GM12878 (cell line): ENCODE measurements at regions not wholly inside any gene's neighbourhood (a gene's known extent, or its start where the extent isn't known, plus 50 kb on each side); places are given as distances from the start of the nearest gene placed in this dataset.

Experiments used
- ATAC-seq: fragments of 200-7000 bp; cut with Tn5 transposase; 3 replicates; pipeline ENCODE4 v1.9.1; 2020; ENCODE audit warnings: mild to moderate bottlenecking, moderate library complexity
- BruUV-seq: library from RNA; stranded (reverse); fragments of 400-500 nt; replicated peaks from 2 replicates; lab custom pipeline; 2021; lab: Mats Ljungman, UMichigan
- CTCF ChIA-PET: fragments of 300-600 bp; sonication (Branson Sonifier 250); formaldehyde crosslinking; extraction: SDS; loops from one replicate; lab custom pipeline; 2021; ENCODE audit warnings: inconsistent platforms; lab: Yijun Ruan, JAX
- POLR2A ChIA-PET: fragments of 350-600 bp; formaldehyde crosslinking; extraction: SDS; loops from one replicate; lab custom pipeline; 2021; ENCODE audit warnings: inconsistent platforms; lab: Charles Lee
- RAD21 ChIA-PET: fragments of 300-600 bp; sonication (Branson Sonifier 250); formaldehyde crosslinking; loops from one replicate; lab custom pipeline; 2023; ENCODE audit warnings: antibody characterized with exemption; ENCODE audit not compliant: unreplicated experiment; lab: Charles Lee
- SMC1A ChIA-PET: fragments of 300-600 bp; sonication (Branson Sonifier 250); formaldehyde crosslinking; loops from one replicate; lab custom pipeline; 2023; ENCODE audit not compliant: unreplicated experiment, uncharacterized antibody; lab: Charles Lee
- DNase-seq: peaks from one replicate; pipeline ENCODE4 v3.0.0-alpha.2; 2011; ENCODE audit warnings: low read depth, low spot score
- FAIRE-seq: peaks from 3 replicates; lab custom pipeline; 2011; peaks lifted over from hg19 to GRCh38; lab: Jason Lieb, UNC
- H2AFZ ChIP-seq: 2 replicates; pipeline ENCODE4 v1.6.0; 2011; ENCODE audit warnings: low read depth, low read length, control low read depth; ENCODE audit not compliant: control insufficient read depth
- H3K27ac ChIP-seq: 2 replicates; pipeline ENCODE4 v1.5.1; 2011; ENCODE audit warnings: control low read depth; ENCODE audit not compliant: control insufficient read depth, insufficient read depth
- H3K27me3 ChIP-seq, 2 experiments: replicated peaks in 1 of 2; 2 replicates each; pipeline versions ENCODE4 v1.6.0 to v1.6.1; 2011; ENCODE audit warnings: low read length in 1 of 2; ENCODE audit not compliant: control insufficient read depth in 2 of 2, insufficient read depth in 2 of 2
- H3K36me3 ChIP-seq, 2 experiments: 2 replicates each; pipeline ENCODE4 v1.5.1; 2011; ENCODE audit warnings: low read length in 1 of 2; ENCODE audit not compliant: control insufficient read depth in 2 of 2, insufficient read depth in 2 of 2
- H3K4me1 ChIP-seq: 2 replicates; pipeline ENCODE4 v1.6.1; 2011; ENCODE audit warnings: mild to moderate bottlenecking, low read length, moderate library complexity, mixed read lengths; ENCODE audit not compliant: control insufficient read depth, insufficient read depth
- H3K4me2 ChIP-seq: 2 replicates; pipeline ENCODE4 v1.6.0; 2011; ENCODE audit warnings: control low read depth; ENCODE audit not compliant: control insufficient read depth, insufficient read depth
- H3K4me3 ChIP-seq: fragments of 200-600 bp; sonication (generic); 2 replicates; pipeline ENCODE4 v1.5.1; 2016
- H3K79me2 ChIP-seq: 2 replicates; pipeline ENCODE4 v1.6.0; 2011; ENCODE audit warnings: low read length; ENCODE audit not compliant: control insufficient read depth, insufficient read depth
- H3K9ac ChIP-seq: 2 replicates; pipeline ENCODE4 v1.8.0; 2011; ENCODE audit warnings: low read length, control low read depth, mixed read lengths; ENCODE audit not compliant: control insufficient read depth, insufficient read depth
- H3K9me3 ChIP-seq: replicated peaks from 3 replicates; pipeline ENCODE4 v1.5.1; 2011; ENCODE audit warnings: mild to moderate bottlenecking, low read length; ENCODE audit not compliant: control insufficient read depth, insufficient read depth
- H4K20me1 ChIP-seq: 2 replicates; pipeline ENCODE4 v1.6.0; 2011; ENCODE audit not compliant: control insufficient read depth, insufficient read depth
- CBX3 ChIP-seq: fragments of 200-600 bp; sonication (generic); IDR thresholded peaks from 2 replicates; pipeline ENCODE4 v1.6.1; 2016; ENCODE audit warnings: low read depth, borderline replicate concordance
- CHD1 ChIP-seq: IDR thresholded peaks from 2 replicates; pipeline ENCODE4 v1.6.1; 2012; ENCODE audit warnings: low read depth, low read length, improper control_type of control experiment
- HCFC1 ChIP-seq: fragments of 150-350 bp; IDR thresholded peaks from 2 replicates; pipeline ENCODE4 v1.6.1; 2014; ENCODE audit warnings: low read length
- HDGF ChIP-seq: fragments of 450-650 bp; IDR thresholded peaks from 2 replicates; pipeline ENCODE4 v1.6.1; 2016; ENCODE audit warnings: antibody characterized with exemption
- NFYB ChIP-seq: IDR thresholded peaks from 2 replicates; pipeline ENCODE4 v1.6.1; 2011; ENCODE audit warnings: low read depth, mild to moderate bottlenecking, low read length, improper control_type of control experiment, moderate library complexity; ENCODE audit not compliant: insufficient read depth
- SREBF1 ChIP-seq: IDR thresholded peaks from 2 replicates; pipeline ENCODE4 v1.6.1; 2012; ENCODE audit warnings: mild to moderate bottlenecking, low read length
- SUZ12 ChIP-seq: fragments of 200-600 bp; sonication (generic); IDR thresholded peaks from one replicate; pipeline ENCODE4 v1.6.1; 2018; ENCODE audit warnings: antibody characterized with exemption, mild to moderate bottlenecking; ENCODE audit not compliant: unreplicated experiment
- WGBS: methylation state at CpG from one replicate; pipeline ENCODE4 v1.1.6; 2016; ENCODE audit warnings: low lambda C conversion rate; ENCODE audit not compliant: insufficient replicate concordance, insufficient coverage; ENCODE audit errors: missing lambda C conversion rate; 5-methylcytosine and 5-hydroxymethylcytosine counted together
- in situ Hi-C: fragments of 300-500 bp; cut with MboI; formaldehyde crosslinking; loops from 9 replicates; pipeline ENCODE4 v1.14.3; 2018; ENCODE audit warnings: mixed read lengths
- intact Hi-C: fragments of 100-400 bp; cut with micrococcal nuclease; formaldehyde crosslinking; loops from one replicate; pipeline ENCODE4 v1.14.2; 2022; ENCODE audit not compliant: unreplicated experiment
- TF ChIP-seq, protein P1 (sequence below): IDR thresholded peaks from 2 replicates; pipeline ENCODE4 v1.6.1; 2011; ENCODE audit warnings: low read depth, mild to moderate bottlenecking, low read length, moderate library complexity, borderline replicate concordance; ENCODE audit errors: extremely low read depth

DNA sequence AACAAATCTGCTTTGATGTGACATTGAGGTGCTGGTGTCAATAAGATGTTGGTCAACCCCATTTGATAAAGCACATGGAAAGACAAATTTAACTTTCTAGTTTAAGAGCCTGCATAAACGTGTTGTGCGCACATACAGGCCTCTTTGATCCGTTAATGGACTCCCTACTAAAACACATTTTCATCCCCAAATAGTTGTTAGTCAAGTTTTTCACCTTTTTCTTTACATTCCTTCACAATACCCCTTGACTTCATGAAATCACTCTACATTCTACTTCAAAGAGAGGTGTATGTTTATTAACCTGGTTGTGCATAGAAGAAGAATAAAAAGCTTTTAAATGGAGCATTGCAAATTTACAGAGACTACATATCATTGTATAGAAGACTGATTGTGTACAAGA, 180.3 kb downstream of the HDGFL1 start (continued):
- TF ChIP-seq, protein P1, sequence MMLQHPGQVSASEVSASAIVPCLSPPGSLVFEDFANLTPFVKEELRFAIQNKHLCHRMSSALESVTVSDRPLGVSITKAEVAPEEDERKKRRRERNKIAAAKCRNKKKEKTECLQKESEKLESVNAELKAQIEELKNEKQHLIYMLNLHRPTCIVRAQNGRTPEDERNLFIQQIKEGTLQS: no peak

DNA sequence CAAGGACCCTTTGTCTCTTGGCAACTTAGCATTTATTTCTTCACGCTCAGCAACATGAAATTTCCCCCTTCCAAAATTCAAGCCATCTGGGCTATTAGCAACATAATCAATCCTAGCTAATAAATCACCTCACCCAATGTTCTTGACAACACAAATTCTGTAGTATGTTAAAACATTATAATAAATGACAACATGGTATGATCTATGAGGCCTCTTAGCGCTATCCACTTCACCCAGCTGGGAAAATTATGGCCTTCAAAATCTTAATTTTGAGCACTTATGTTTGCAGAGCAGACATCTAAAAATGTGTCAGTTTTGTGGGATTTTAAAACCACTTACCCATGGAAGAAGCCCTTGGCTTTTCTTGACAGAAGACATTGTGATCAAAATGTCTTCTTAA, 181.9 kb downstream of the HDGFL1 start:
- Histone ChIP-seq H3K4me3 (no peak overlapping the region), H3K4me1 (no peaks in the 10 kb centered on the region), H3K79me2 (no peaks in the 10 kb centered on the region), H2AFZ (no peak overlapping the region), H3K9ac (no peak overlapping the region), H3K9me3 (no peaks in the 10 kb centered on the region), H3K27ac (no peak overlapping the region), H4K20me1 (no peaks in the 10 kb centered on the region), H3K4me2 (no peak overlapping the region), H3K36me3 (no peaks in the 10 kb centered on the region), H3K27me3 (no peaks in the 10 kb centered on the region)
- BruUV-seq: no TSS peak
- TF ChIP-seq CBX3: no peak
- no peak for TF ChIP-seq HDGF
- no peak for TF ChIP-seq CHD1
- ChIA-PET POLR2A (no interaction called here), CTCF (interaction anchor here (0.9 kb wide), 1 partner anchor 337 kb away, joined by 3 read pairs; no protein-coding TSS in a partner anchor), RAD21 (no interaction called here), SMC1A (no interaction called here)
- intact Hi-C loops: no loop called here
- no peak for ATAC-seq
- in situ Hi-C loops: no loop called here
- WGBS: 0% methylated on average over 2 of the region's 2 CpGs
- DNase-seq: no peak
- FAIRE-seq: no peak

DNA sequence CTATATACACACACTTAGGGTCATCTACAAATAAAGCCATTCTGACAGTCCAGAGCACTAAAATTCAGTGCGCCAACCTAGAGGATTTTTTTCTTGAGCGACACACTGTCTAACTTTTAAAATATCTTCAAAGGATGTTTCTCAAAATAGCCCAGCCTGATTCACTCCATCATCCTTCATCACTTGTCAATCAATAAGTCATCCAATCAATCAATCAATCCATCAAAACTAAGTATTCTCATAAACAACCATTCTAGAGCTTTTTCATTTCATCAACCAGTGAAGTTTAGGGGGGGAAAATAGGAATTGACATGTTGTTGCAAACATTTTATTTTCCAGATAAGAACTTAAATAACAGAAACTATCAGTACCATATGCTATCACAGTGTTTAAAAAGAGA, 183.2 kb downstream of the HDGFL1 start:
- Histone ChIP-seq H3K4me2 (no peak overlapping the region), H4K20me1 (no peaks in the 10 kb centered on the region), H3K9me3 (no peaks in the 10 kb centered on the region), H3K36me3 (no peaks in the 10 kb centered on the region), H3K9ac (no peak overlapping the region), H3K4me3 (no peak overlapping the region), H3K4me1 (no peaks in the 10 kb centered on the region), H3K27me3 (no peaks in the 10 kb centered on the region), H3K79me2 (no peaks in the 10 kb centered on the region), H2AFZ (no peak overlapping the region), H3K27ac (no peak overlapping the region)
- in situ Hi-C loops: no loop called here
- DNase-seq (no peak), FAIRE-seq (no peak), ATAC-seq (no peak)
- CTCF ChIA-PET: no interaction called here
- no peak for TF ChIP-seq SUZ12
- no peak for TF ChIP-seq SREBF1
- TF ChIP-seq HCFC1: no peak
- TF ChIP-seq NFYB: no peak
- intact Hi-C loops: no loop called here
- SMC1A ChIA-PET: no interaction called here
- POLR2A ChIA-PET: no interaction called here
- RAD21 ChIA-PET: no interaction called here
- no TSS peak for BruUV-seq
- WGBS: 93% methylated on average over 2 of the region's 2 CpGs
